ENCODE measurements at regions not wholly inside any gene's neighbourhood (a gene's known extent, or its start where the extent isn't known, plus 50 kb on each side); places are given as distances from the start of the nearest gene placed in this dataset.

- no peak for TF ChIP-seq POLR2AphosphoS5 (IDR thresholded peaks at IDR 0.05; ENCODE audit: low read depth, low read length)
- no peak for TF ChIP-seq CTCF (IDR thresholded peaks at IDR 0.05)
These were observed 63.2 kb upstream of the GOT2 start for GRCh38 chr16:58797137-58797801.

All from Panc1 (cell line).